ENCODE measurements at regions not wholly inside any gene's neighbourhood (a gene's known extent, or its start where the extent isn't known, plus 50 kb on each side); places are given as distances from the start of the nearest gene placed in this dataset.

GRCh38 chr20:40812415-40812925, 123.4 kb upstream of the MAFB start:
- TF ChIP-seq CTCF (conservative IDR thresholded peaks at IDR 0.05; ENCODE audit: low read depth, low read length) (no peak), EZH2 (IDR thresholded peaks at IDR 0.05; ENCODE audit: borderline replicate concordance, low read depth, low read length, poor library complexity, severe bottlenecking) (no peak)

All from A673 (cell line).